ENCODE measurements at regions not wholly inside any gene's neighbourhood (a gene's known extent, or its start where the extent isn't known, plus 50 kb on each side); places are given as distances from the start of the nearest gene placed in this dataset.

GRCh38 chr5:142395334-142395733 lies 70.5 kb upstream of the SPRY4 start:
- no peak for TF ChIP-seq ZNF572 (CRISPR knock-in tag; IDR thresholded peaks at IDR 0.05)
- TF ChIP-seq POLR2AphosphoS5 (IDR thresholded peaks at IDR 0.05; ENCODE audit: low read depth, low read length) = no peak
- TF ChIP-seq TAF1 (CRISPR knock-in tag; IDR thresholded peaks at IDR 0.05) = no peak
- TF ChIP-seq MTF1 (CRISPR knock-in tag; IDR thresholded peaks at IDR 0.05) = no peak
- no peak for TF ChIP-seq CTCF (CRISPR knock-in tag; IDR thresholded peaks at IDR 0.05)
- TF ChIP-seq SP2 (CRISPR knock-in tag; IDR thresholded peaks at IDR 0.05) = no peak
- no peak for TF ChIP-seq ZNF75D (CRISPR knock-in tag; IDR thresholded peaks at IDR 0.05; ENCODE audit: borderline replicate concordance)
- no peak for TF ChIP-seq TCF7L2 (IDR thresholded peaks at IDR 0.05; ENCODE audit: low read depth, low read length)
- no peak for TF ChIP-seq SAFB2 (CRISPR knock-in tag; IDR thresholded peaks at IDR 0.05; ENCODE audit: borderline replicate concordance, low read depth)
- TF ChIP-seq ZNF3 (CRISPR knock-in tag; IDR thresholded peaks at IDR 0.05) = no peak
- no peak for TF ChIP-seq HHEX (CRISPR knock-in tag; IDR thresholded peaks at IDR 0.05)
- TF ChIP-seq TBP (CRISPR knock-in tag; IDR thresholded peaks at IDR 0.05) = no peak
- TF ChIP-seq DPF2 (CRISPR knock-in tag; IDR thresholded peaks at IDR 0.05; ENCODE audit: borderline replicate concordance, low read depth) = no peak
